ENCODE measurements at regions not wholly inside any gene's neighbourhood (a gene's known extent, or its start where the extent isn't known, plus 50 kb on each side); places are given as distances from the start of the nearest gene placed in this dataset.

DNA sequence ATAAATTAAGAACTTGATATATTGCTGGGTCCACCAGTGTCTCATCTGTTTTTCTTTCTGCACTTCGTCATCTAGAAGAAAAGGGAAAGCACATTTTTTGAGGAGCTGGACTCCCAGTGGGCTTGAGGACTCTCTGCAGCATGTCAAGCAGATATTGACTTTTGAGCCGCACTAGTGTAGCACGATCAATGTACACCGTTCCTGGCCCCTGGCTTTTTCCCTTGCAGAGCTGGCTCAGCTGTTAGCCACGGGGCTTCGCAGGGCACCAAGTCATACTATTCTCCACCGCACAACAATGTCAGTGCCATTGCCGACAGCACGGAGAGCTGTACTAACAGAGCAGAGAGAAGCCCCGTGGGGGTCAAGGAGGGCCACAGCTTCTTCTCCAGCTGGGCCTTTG is 235.4 kb upstream of the HABP2 start:
- WGBS (ENCODE audit: insufficient coverage) = 78% methylated on average over 10 of the region's 10 CpGs
- no peak for ATAC-seq
- Mint-ChIP-seq H3K27me3 (ENCODE audit: low read depth in 2 of 2) (peaks cover 9 to 21% of the 10 kb centered on the region in 2 donors), H3K4me1 (peaks cover 0 to 4% of the 10 kb centered on the region in 2 donors), H3K9me3 (no peaks in the 10 kb centered on the region), H3K27ac (no peak overlapping the region), H3K36me3 (no peaks in the 10 kb centered on the region), H3K4me3 (no peak overlapping the region)
- DNase-seq = no peak
- Histone ChIP-seq H3K4me1 (ENCODE audit: control insufficient read depth, insufficient read depth, low read length) (peaks cover 11% of the 10 kb centered on the region), H3K27me3 (ENCODE audit: control insufficient read depth, insufficient read depth, low read length) (no peaks in the 10 kb centered on the region), H3K27ac (ENCODE audit: low read length) (no peak overlapping the region), H3K36me3 (ENCODE audit: control insufficient read depth, insufficient read depth, low read length) (no peaks in the 10 kb centered on the region), H3K4me3 (ENCODE audit: low read length) (no peak overlapping the region), H3K9me3 (ENCODE audit: control insufficient read depth, insufficient read depth, low read length) (no peaks in the 10 kb centered on the region)
- intact Hi-C loops (cut with micrococcal nuclease) = no loop called here
- TF ChIP-seq, protein P1, sequence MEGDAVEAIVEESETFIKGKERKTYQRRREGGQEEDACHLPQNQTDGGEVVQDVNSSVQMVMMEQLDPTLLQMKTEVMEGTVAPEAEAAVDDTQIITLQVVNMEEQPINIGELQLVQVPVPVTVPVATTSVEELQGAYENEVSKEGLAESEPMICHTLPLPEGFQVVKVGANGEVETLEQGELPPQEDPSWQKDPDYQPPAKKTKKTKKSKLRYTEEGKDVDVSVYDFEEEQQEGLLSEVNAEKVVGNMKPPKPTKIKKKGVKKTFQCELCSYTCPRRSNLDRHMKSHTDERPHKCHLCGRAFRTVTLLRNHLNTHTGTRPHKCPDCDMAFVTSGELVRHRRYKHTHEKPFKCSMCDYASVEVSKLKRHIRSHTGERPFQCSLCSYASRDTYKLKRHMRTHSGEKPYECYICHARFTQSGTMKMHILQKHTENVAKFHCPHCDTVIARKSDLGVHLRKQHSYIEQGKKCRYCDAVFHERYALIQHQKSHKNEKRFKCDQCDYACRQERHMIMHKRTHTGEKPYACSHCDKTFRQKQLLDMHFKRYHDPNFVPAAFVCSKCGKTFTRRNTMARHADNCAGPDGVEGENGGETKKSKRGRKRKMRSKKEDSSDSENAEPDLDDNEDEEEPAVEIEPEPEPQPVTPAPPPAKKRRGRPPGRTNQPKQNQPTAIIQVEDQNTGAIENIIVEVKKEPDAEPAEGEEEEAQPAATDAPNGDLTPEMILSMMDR (IDR thresholded peaks at IDR 0.05) = no peak

DNA sequence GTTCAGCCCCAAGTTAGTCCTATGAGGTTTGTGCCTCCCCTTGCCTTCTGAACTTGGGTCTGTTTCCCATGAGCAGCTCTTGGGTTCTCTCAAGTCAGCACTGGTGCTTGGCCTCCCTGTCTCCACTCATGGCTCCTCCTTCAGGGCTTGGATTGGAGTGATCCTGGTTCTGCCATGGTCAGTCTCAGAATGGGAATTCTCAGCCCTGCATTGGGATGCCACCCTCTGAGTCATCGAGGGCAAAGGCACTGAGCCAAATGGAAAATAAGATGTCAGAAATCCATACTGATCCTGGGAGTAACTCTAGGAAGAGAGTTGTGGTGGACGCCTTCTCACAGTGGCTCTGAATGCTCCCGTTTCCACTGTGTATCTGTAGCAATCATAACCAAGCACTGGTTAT is 233.4 kb upstream of the HABP2 start:
- H3K4me3 ChIP-seq (ENCODE audit: low read length) = no peak overlapping the region
- intact Hi-C loops (cut with micrococcal nuclease) = no loop called here
- H3K4me1 ChIP-seq (ENCODE audit: control insufficient read depth, insufficient read depth, low read length) = peaks cover 12% of the 10 kb centered on the region
- Mint-ChIP-seq H3K27ac (no peak overlapping the region), H3K27me3 (ENCODE audit: low read depth in 2 of 2) (peaks cover 9 to 21% of the 10 kb centered on the region in 2 donors), H3K9me3 (no peaks in the 10 kb centered on the region), H3K4me1 (peaks cover 0 to 4% of the 10 kb centered on the region in 2 donors), H3K36me3 (no peaks in the 10 kb centered on the region), H3K4me3 (no peak overlapping the region)
- H3K27ac ChIP-seq (ENCODE audit: low read length) = no peak overlapping the region
- DNase-seq = no peak
- H3K9me3 ChIP-seq (ENCODE audit: control insufficient read depth, insufficient read depth, low read length) = no peaks in the 10 kb centered on the region
- TF ChIP-seq, protein P1 (IDR thresholded peaks at IDR 0.05) = no peak
- WGBS (ENCODE audit: insufficient coverage) = 95% methylated on average over 3 of the region's 3 CpGs
- no peaks in the 10 kb centered on the region for H3K27me3 ChIP-seq (ENCODE audit: control insufficient read depth, insufficient read depth, low read length)
- ATAC-seq = no peak
- no peaks in the 10 kb centered on the region for H3K36me3 ChIP-seq (ENCODE audit: control insufficient read depth, insufficient read depth, low read length)

DNA sequence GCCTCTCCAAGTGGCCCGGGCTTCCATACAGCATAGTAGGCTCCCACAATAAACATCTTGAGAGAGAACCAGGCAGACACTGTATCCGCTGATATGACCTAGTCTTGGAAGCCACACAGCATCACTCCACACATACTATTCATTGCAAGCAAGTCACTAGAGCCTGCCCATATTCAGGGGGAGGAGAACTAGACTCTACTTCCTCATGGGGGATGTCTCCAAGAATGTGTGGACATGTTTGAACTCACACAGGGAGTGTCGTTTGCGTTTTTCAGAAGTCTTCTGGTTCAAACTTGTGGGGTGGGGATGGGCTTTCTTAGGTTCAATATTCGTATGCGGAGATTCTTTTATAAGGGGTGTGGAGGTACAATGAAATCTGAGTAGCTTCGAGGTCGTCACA is 232.6 kb upstream of the HABP2 start:
- intact Hi-C loops (cut with micrococcal nuclease) = no loop called here
- Histone ChIP-seq H3K27ac (ENCODE audit: low read length) (no peak overlapping the region), H3K4me1 (ENCODE audit: control insufficient read depth, insufficient read depth, low read length) (peaks cover 12% of the 10 kb centered on the region), H3K36me3 (ENCODE audit: control insufficient read depth, insufficient read depth, low read length) (no peaks in the 10 kb centered on the region), H3K9me3 (ENCODE audit: control insufficient read depth, insufficient read depth, low read length) (no peaks in the 10 kb centered on the region), H3K27me3 (ENCODE audit: control insufficient read depth, insufficient read depth, low read length) (no peaks in the 10 kb centered on the region), H3K4me3 (ENCODE audit: low read length) (no peak overlapping the region)
- H3K27me3 Mint-ChIP-seq (ENCODE audit: low read depth in 2 of 2) = peaks cover 9 to 21% of the 10 kb centered on the region in 2 donors
- H3K4me3 Mint-ChIP-seq = no peak overlapping the region
- no peak overlapping the region for H3K27ac Mint-ChIP-seq
- 90% methylated on average over 8 of the region's 8 CpGs for WGBS (ENCODE audit: insufficient coverage)
- TF ChIP-seq, protein P1 (IDR thresholded peaks at IDR 0.05) = no peak
- no peak for ATAC-seq
- no peaks in the 10 kb centered on the region for H3K36me3 Mint-ChIP-seq
- H3K4me1 Mint-ChIP-seq = peaks cover 0 to 4% of the 10 kb centered on the region in 2 donors
- no peak for DNase-seq
- H3K9me3 Mint-ChIP-seq = no peaks in the 10 kb centered on the region

DNA sequence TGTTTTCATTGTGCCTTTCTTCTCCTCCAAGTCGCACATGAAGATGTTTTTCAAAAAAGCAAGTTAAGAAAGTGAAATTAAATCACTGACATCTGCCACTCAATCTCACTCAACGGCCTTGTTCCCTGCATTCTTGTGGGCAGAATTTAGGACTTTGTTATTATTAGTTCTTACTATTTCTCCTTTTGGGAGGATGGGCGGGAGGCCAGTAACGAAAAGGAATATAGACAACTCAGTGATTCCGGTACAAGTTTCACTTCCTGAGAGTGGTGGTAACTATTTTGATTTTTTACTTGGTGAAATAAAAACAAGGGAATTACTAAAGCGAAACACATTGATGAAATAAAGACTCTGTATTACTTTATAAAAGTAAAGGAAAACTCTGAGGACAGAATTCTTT is 231.9 kb upstream of the HABP2 start:
- no peaks in the 10 kb centered on the region for H3K36me3 Mint-ChIP-seq
- Histone ChIP-seq H3K4me1 (ENCODE audit: control insufficient read depth, insufficient read depth, low read length) (peaks cover 12% of the 10 kb centered on the region), H3K27ac (ENCODE audit: low read length) (no peak overlapping the region), H3K9me3 (ENCODE audit: control insufficient read depth, insufficient read depth, low read length) (no peaks in the 10 kb centered on the region), H3K27me3 (ENCODE audit: control insufficient read depth, insufficient read depth, low read length) (no peaks in the 10 kb centered on the region), H3K4me3 (ENCODE audit: low read length) (no peak overlapping the region), H3K36me3 (ENCODE audit: control insufficient read depth, insufficient read depth, low read length) (no peaks in the 10 kb centered on the region)
- DNase-seq (no peak), ATAC-seq (no peak)
- WGBS (ENCODE audit: insufficient coverage) = 42% methylated on average over 4 of the region's 6 CpGs
- no peak overlapping the region for H3K27ac Mint-ChIP-seq
- TF ChIP-seq, protein P1 (IDR thresholded peaks at IDR 0.05) = no peak
- H3K4me3 Mint-ChIP-seq = no peak overlapping the region
- H3K27me3 Mint-ChIP-seq (ENCODE audit: low read depth in 2 of 2) = peaks cover 9 to 21% of the 10 kb centered on the region in 2 donors
- intact Hi-C loops (cut with micrococcal nuclease) = no loop called here
- no peaks in the 10 kb centered on the region for H3K9me3 Mint-ChIP-seq
- peaks cover 0 to 4% of the 10 kb centered on the region in 2 donors for H3K4me1 Mint-ChIP-seq

Measured in natural killer cell (primary cell).